HS-5 (cell line): ENCODE measurements at regions not wholly inside any gene's neighbourhood (a gene's known extent, or its start where the extent isn't known, plus 50 kb on each side); places are given as distances from the start of the nearest gene placed in this dataset.
"Not testable (repeated sequence)": the region's sequence is repeated elsewhere in the genome, so short reads cannot be mapped to it uniquely, and the experiment has no call there.

Source experiments
- DNase-seq: peaks from one replicate; pipeline ENCODE4 v3.0.0-alpha.2; 2012; ENCODE audit warnings: low read depth

- DNase-seq, result no peak
Measured at GRCh38 chrX:13381514-13381913, 61.7 kb upstream of the ATXN3L start.

DNA sequence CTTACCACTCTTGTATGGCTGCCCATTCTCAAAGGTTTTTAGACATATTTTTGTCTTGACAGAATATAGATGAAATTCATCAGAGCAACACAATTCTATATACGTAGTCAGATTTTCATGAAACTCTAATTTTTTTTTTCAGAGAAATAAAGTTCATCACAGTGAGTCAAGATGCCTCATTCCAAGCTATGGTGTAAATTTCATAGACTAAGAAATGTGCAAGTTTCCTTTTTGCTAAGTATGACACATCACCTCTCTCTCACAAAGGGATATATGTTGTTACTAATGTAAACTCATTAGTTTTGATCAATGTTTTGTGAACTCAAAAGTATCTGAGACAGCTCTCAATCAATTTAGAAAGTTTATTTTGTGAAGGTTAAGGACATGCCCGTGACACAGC, 60.4 kb upstream of the ATXN3L start:
- DNase-seq, result no peak

DNA sequence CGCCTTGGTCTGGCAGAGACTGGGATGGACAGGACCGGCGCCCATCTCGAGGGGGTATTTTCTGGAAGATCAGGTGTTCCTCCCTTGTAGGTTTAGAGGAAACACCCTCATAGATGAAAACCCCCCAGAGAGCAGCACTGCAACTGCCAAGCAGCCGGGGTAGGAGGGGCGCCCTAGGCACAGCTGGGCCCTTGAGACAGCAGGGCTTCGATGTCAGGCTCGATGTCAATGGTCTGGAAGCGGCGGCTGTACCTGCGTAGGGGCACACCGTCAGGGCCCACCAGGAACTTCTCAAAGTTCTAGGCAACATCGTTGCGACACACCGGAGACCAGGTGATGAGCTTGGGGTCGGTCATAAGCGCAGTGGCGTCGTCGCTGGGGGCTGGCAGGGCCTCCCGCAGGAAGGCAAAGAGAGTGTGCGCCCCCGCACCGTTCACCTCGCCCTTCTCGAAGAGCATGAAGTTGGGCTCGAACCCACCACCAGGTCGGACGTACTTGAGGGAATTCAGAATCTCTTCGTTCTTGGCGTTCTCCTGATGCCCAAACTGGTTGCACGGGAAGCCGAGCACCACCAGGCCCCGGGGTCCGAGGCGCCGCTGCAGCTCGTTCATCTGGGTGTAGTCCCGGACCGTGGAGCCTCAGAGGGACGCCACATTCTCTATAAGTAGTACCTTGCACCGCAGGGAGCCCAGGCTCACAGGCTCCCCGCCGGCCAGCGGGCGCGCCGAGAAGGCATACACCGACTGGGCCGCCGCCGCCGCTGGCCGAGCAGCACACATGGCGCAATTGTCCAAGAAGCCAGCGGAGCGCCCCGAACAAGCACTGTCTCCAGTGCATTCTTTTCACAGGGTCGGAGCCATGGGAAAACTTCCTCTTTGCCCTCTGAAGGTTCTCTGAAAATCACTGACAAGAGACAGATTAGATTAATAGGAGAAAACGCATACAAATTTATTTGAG, 59.0 kb upstream of the ATXN3L start:
- not testable (repeated sequence) for DNase-seq

- peak; percentile 68 for DNase-seq
Measured at GRCh38 chrX:13377550-13377934, 57.7 kb upstream of the ATXN3L start.

- DNase-seq, result peak; percentile 77
Measured at GRCh38 chrX:13376857-13377549, 57.1 kb upstream of the ATXN3L start.

- not testable (repeated sequence) for DNase-seq
Measured at GRCh38 chrX:13375596-13375995, 55.7 kb upstream of the ATXN3L start.

DNA sequence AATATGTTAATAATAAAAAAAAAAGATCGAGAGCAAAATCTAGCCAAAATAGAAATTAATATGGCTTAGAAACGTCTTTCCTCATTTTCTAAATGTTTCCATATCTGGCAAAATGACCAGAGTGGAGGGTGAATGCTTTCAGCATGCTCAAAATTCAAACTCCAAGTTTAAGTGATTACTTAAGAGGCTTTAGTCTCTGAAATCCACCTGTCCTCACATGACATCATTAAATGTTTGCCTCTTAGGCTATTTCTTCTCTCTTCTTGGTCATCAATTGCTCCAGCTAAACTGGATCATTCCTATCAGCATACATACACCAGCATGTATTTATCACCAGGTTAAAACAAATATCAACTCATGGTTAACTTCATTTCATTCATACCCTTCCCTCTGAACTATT, 54.5 kb upstream of the ATXN3L start:
- no peak for DNase-seq

DNA sequence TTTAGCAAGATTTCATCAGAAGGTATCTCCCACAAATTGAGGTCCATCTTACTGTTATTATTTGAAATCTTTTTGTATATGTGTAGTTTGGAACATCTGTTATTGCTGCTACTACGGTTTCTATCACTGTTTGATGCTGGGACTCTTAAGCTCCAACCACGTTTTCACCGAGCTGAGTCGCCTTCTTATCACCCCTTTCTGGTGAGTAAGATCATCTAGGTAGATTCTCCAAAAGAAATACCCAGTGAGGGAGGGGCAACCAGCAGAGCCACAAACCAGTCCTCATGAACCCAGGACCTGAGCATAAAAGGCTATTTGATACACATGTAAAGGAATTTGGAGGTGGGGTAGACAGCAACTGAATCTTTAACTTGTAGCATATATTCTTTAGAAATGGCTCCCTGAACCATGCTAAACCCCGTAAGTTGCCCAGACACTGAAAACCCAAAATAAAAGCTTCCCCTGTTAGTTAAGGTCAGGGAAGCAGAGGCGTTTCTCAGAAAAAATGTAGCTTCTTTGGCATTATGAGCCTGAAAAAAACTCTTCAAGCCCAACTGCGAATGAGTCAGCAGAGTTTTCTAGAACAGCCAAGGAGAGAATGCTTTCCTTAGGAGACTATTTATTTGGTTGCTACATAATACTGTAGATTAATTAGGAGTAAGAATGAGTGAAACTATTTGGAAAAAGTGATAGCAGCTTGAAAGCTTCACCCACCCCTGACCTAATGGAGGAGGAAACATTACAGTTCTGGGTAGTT, 53.8 kb upstream of the ATXN3L start:
- DNase-seq, result no peak

DNA sequence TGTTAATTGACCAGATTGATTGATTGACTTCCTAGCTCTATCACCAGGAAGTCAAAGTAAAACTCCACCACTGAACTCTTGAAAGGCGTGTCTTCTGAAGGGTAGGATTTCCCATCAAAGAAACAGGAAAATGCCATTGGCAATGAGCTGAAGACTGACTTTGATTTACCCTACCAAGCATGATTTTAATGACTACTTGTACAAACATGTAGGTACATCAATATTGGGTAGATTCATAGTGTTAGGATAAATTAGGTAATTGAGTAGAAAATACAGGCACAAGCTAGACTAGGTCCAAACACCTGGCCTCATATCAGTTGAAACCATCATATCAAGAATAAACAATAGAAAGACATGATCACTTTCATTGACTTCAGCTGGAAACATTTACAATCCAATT, 53.2 kb upstream of the ATXN3L start:
- DNase-seq, result no peak

GRCh38 chrX:13372203-13372980, 52.5 kb upstream of the ATXN3L start:
- no peak for DNase-seq

- DNase-seq, result no peak
Measured at GRCh38 chrX:13371186-13371585, 51.3 kb upstream of the ATXN3L start.

- DNase-seq, result no peak
Measured at GRCh38 chrX:13370713-13371112, 50.9 kb upstream of the ATXN3L start.
